K562 (cell line): ENCODE measurements at regions not wholly inside any gene's neighbourhood (a gene's known extent, or its start where the extent isn't known, plus 50 kb on each side); places are given as distances from the start of the nearest gene placed in this dataset.
A peak's percentile ranks its signal among the peaks of the same experiment; 100 is the strongest.

Experiments
- CHAMP1 ChIP-seq: fragments of 450-650 bp; IDR thresholded peaks from 2 replicates; pipeline ENCODE4 v1.6.1; 2016; ENCODE audit warnings: mild to moderate bottlenecking
- GTF2B ChIP-seq: IDR thresholded peaks from 2 replicates; pipeline ENCODE4 v1.6.1; 2011; ENCODE audit not compliant: insufficient read length; ENCODE audit errors: extremely low read depth
- HMG20A ChIP-seq: fragments of 450-650 bp; formaldehyde crosslinking; conservative IDR thresholded peaks from 2 replicates; pipeline ENCODE4 v1.4.0; 2020; ENCODE audit warnings: mild to moderate bottlenecking, mixed read lengths
- HNRNPK ChIP-seq: fragments of 200-400 bp; formaldehyde crosslinking; IDR thresholded peaks from one replicate; pipeline ENCODE4 v1.6.1; 2018; ENCODE audit warnings: mild to moderate bottlenecking, low read depth, low read length; ENCODE audit not compliant: poor library complexity, severe bottlenecking
- IFI16 ChIP-seq: fragments of 250-450 bp; sonication (Bioruptor Pico); IDR thresholded peaks from 2 replicates; pipeline ENCODE4 v2.1.2; 2022; ENCODE audit warnings: mild to moderate bottlenecking, inconsistent platforms
- IRF9 ChIP-seq: fragments of 450-650 bp; IDR thresholded peaks from 2 replicates; pipeline ENCODE4 v1.6.1; 2016; ENCODE audit warnings: missing biosample characterization, missing genetic modification characterization
- KLF6 ChIP-seq: fragments of 250-450 bp; sonication (Bioruptor Pico); IDR thresholded peaks from 2 replicates; pipeline ENCODE4 v1.4.0; 2020; ENCODE audit warnings: mild to moderate bottlenecking, moderate library complexity, borderline replicate concordance
- LEF1 ChIP-seq: fragments of 450-650 bp; IDR thresholded peaks from 2 replicates; pipeline ENCODE4 v1.6.1; 2016; ENCODE audit warnings: mild to moderate bottlenecking
- MAFG ChIP-seq: fragments of 450-650 bp; conservative IDR thresholded peaks from 2 replicates; pipeline ENCODE4 v1.6.1; 2016; ENCODE audit warnings: missing genetic modification characterization, missing compliant biosample characterization
- MAFK ChIP-seq: IDR thresholded peaks from 2 replicates; pipeline ENCODE4 v1.6.1; 2011; ENCODE audit warnings: low read length, improper control_type of control experiment
- NCOA6 ChIP-seq: fragments of 450-650 bp; IDR thresholded peaks from 2 replicates; pipeline ENCODE4 v1.6.1; 2017; ENCODE audit warnings: mild to moderate bottlenecking
- NFE2L1 ChIP-seq: fragments of 450-650 bp; IDR thresholded peaks from 2 replicates; pipeline ENCODE4 v1.6.1; 2016; ENCODE audit warnings: missing genetic modification characterization, low read depth, mild to moderate bottlenecking, missing compliant biosample characterization, moderate library complexity, borderline replicate concordance
- NUFIP1 ChIP-seq: fragments of 450-650 bp; IDR thresholded peaks from 2 replicates; pipeline ENCODE4 v1.6.1; 2018; ENCODE audit not compliant: partially characterized antibody
- SMAD2 ChIP-seq: fragments of 150-350 bp; IDR thresholded peaks from 2 replicates; pipeline ENCODE4 v1.6.1; 2014; ENCODE audit warnings: low read depth, mild to moderate bottlenecking, low read length
- SMARCA4 ChIP-seq: fragments of 450-650 bp; IDR thresholded peaks from 2 replicates; pipeline ENCODE4 v1.6.1; 2016
- SRSF3 ChIP-seq: fragments of 200-400 bp; formaldehyde crosslinking; IDR thresholded peaks from 2 replicates; pipeline ENCODE4 v1.6.1; 2016; ENCODE audit warnings: mild to moderate bottlenecking, low read length, moderate library complexity; ENCODE audit not compliant: insufficient read depth
- ZBTB17 ChIP-seq: fragments of 450-650 bp; formaldehyde crosslinking; IDR thresholded peaks from 2 replicates; pipeline ENCODE4 v1.4.0; 2020; ENCODE audit warnings: mild to moderate bottlenecking
- ZC3H4 ChIP-seq: sonication (generic); formaldehyde crosslinking; IDR thresholded peaks from 2 replicates; pipeline ENCODE4 v1.9.0; 2021; ENCODE audit warnings: missing genetic modification reagents, borderline replicate concordance
- ZC3H8 ChIP-seq: fragments of 450-650 bp; IDR thresholded peaks from 2 replicates; pipeline ENCODE4 v1.6.1; 2017
- ZKSCAN1 ChIP-seq: fragments of 150-350 bp; IDR thresholded peaks from 2 replicates; pipeline ENCODE4 v1.6.1; 2016; ENCODE audit warnings: low read depth, low read length
- ZNF124 ChIP-seq: sonication (generic); formaldehyde crosslinking; IDR thresholded peaks from 2 replicates; pipeline ENCODE4 v1.8.1; 2022; ENCODE audit warnings: missing genetic modification reagents
- ZNF140 ChIP-seq: fragments of 250-450 bp; sonication (Bioruptor Pico); IDR thresholded peaks from 2 replicates; pipeline ENCODE4 v1.8.0; 2021; ENCODE audit warnings: moderate library complexity, mild to moderate bottlenecking, inconsistent platforms
- ZNF398 ChIP-seq: fragments of 250-450 bp; sonication (Bioruptor Pico); IDR thresholded peaks from 2 replicates; pipeline ENCODE4 v1.8.0; 2021; ENCODE audit warnings: moderate library complexity, mild to moderate bottlenecking, inconsistent platforms
- ZNF655 ChIP-seq: fragments of 250-450 bp; sonication (Bioruptor Pico); IDR thresholded peaks from 2 replicates; pipeline ENCODE4 v1.5.0; 2021

GRCh38 chr10:5284311-5285057 is 80.3 kb upstream of the UCN3 start (continued):
- TF ChIP-seq SMAD2, result no peak
- TF ChIP-seq ZBTB17 (CRISPR knock-in tag), result no peak
- no peak for TF ChIP-seq IFI16 (CRISPR knock-in tag)
- no peak for TF ChIP-seq KLF6 (CRISPR knock-in tag)
- TF ChIP-seq ZNF140, result no peak
- peak; percentile 78 for TF ChIP-seq SMARCA4
- TF ChIP-seq ZC3H8, result no peak
- peak; percentile 73; the same call in 1 of the 2 replicates for TF ChIP-seq CHAMP1
- peak; percentile 99 for TF ChIP-seq MAFG
- TF ChIP-seq LEF1, result no peak; the same call in none of the 2 replicates
- no peak for TF ChIP-seq ZNF398
- TF ChIP-seq GTF2B, result no peak
- TF ChIP-seq IRF9 (tag), result no peak
- TF ChIP-seq SRSF3, result no peak
- peak; percentile 89 for TF ChIP-seq NFE2L1 (tag)
- TF ChIP-seq HNRNPK, result no peak
- no peak for TF ChIP-seq ZNF124
- no peak for TF ChIP-seq HMG20A (CRISPR knock-in tag)
- TF ChIP-seq MAFK, result peak; percentile 94
- TF ChIP-seq NCOA6, result no peak
- TF ChIP-seq ZC3H4 (CRISPR knock-in tag), result no peak
- no peak for TF ChIP-seq NUFIP1
- TF ChIP-seq ZNF655 (CRISPR knock-in tag), result no peak
- no peak for TF ChIP-seq ZKSCAN1
